ENCODE measurements at regions not wholly inside any gene's neighbourhood (a gene's known extent, or its start where the extent isn't known, plus 50 kb on each side); places are given as distances from the start of the nearest gene placed in this dataset.

GRCh38 chr5:51908215-51908614 lies 525.0 kb downstream of the ISL1 start:
- DNase-seq (ENCODE audit: low read depth in 2 of 2), result no peak

DNA sequence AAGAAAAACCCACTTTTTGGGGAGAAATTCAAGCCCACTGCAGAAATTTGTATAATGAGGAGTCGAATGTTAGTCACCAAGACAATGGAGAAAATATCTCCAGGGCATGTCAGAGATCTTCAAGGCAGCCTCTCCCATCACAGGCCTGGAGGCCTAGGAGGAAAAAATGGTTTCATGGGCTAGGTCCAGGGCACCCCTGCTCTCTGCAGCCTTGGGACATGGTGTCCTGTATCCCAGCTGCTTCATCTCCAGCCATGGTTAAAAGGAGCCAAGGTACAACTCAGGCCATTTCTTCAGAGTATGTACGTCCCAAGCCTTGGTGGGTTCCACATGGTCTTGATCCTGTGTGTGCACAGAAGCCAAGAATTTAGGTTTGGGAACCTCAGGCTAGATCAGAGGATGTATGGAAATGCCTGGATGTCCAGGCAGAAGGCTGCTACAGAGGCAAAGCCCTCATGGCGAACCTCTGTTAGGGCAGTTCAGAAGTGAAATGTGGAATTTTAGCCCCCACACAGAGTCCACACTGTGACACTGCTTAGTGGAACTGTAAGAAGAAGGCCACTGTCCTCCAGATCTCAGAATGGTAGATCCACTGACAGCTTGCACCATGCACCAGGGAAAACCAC lies 561.4 kb downstream of the ISL1 start:
- no peak for DNase-seq (ENCODE audit: low read depth in 2 of 2)

- no peak for DNase-seq (ENCODE audit: low read depth in 2 of 2)
These were observed 575.2 kb downstream of the ISL1 start for GRCh38 chr5:51958473-51958872.

DNA sequence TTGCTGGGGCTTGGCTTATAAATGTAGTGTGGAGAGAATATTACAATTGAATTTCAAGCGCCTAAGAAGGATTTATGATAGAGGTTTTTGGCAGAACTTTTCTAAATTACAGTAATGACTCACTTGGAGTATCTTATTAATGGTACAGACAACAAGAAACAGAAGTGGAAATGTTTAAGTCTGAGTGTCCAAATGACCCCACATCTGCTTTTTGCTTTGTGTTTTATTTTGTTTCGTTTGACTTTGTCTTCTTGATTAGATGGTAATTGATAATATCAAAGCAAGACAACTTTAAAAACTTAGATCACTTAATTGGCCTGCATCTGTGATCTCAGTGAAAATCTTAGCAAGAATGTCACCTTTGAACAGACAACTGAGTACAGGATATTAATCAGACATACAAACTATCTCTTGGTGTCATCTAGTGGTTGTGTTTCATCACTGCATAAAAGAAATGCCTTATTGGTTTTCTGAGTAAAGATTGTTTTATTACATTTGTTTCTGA lies 577.4 kb downstream of the ISL1 start:
- DNase-seq (ENCODE audit: low read depth in 2 of 2), result peak in 1 of 2 donors; percentile 20

- DNase-seq (ENCODE audit: low read depth in 2 of 2), result no peak
These were observed 577.9 kb downstream of the ISL1 start for GRCh38 chr5:51961154-51961562.

- no peak for DNase-seq (ENCODE audit: low read depth in 2 of 2)
These were observed 585.5 kb downstream of the ISL1 start for GRCh38 chr5:51968756-51969155.

- no peak for DNase-seq (ENCODE audit: low read depth in 2 of 2)
These were observed 591.6 kb downstream of the ISL1 start for GRCh38 chr5:51974834-51975233.

DNA sequence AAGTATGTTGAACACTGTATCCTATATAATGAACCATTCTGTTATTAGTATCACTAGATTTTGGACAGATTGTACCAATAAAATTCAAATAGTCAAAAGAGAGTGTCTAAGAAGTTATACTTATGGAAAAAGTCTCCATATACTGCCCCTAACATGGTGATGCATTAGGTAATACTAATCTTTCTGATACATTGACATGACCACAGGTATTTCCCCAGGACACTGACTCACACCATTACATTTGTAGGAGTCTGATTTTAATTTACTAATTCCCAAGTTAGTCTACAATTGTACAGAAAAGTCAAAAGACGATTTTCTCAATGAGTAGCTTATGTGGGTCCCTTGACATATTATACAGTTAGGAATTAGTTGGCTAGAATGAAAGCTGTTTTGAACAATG lies 593.8 kb downstream of the ISL1 start:
- no peak for DNase-seq (ENCODE audit: low read depth in 2 of 2)

DNA sequence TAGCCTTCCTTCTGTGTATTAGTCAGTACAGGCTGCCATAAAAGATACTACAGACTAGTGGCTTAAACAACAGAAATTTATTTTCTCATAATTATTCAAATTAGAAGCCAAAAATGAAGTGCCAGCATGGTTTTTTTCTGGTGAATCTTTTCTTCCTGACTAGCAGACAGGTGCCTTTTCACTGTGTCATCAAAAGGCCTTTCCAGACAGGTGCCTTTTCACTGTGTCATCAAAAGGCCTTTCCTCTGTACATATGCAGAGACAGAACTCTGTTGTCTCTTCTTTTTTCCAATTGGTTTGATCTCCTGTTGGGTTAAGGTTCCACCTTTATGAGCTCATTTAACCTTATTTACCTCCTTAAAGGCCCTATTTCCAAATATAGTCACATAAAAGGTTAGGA lies 599.9 kb downstream of the ISL1 start:
- no peak for DNase-seq (ENCODE audit: low read depth in 2 of 2)

DNA sequence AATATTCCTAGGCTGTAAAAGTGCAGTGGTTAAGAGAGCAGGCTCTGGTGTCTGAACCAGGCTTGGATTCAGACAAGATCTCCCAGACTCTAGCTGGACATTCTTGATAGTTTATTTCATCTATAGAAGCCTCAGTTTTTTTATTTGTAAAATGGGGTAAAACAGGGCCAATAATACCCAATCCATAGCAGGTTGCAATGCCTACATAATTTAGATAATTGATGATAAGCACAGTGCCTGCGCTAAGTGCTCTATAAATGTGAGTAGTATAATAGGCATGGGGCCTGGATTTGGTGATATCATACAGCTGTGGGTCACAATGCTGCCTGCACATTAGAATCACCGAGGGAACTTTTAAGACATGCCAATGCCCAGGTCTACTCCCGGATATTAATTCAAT lies 603.5 kb downstream of the ISL1 start:
- DNase-seq (ENCODE audit: low read depth in 2 of 2), result no peak

DNA sequence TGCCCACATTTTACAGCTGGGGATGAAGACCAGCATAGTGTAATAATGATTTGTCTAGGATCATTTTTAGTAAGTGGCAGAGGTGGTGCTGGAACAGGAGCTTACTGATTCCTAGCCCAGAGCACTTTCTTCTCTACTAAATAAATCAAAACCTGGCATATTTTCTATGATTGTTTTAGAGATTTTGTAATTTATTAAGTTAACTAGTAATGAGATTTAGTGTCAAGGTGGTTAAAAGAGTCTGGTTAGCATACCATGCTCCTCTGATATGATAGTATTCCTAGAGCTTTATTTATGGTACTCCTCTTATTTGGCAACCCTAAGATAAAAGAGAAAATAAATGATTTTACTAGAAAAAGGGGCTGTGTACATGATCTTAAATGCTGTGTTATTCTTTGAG lies 604.0 kb downstream of the ISL1 start:
- no peak for DNase-seq (ENCODE audit: low read depth in 2 of 2)

GRCh38 chr5:51987669-51988209 lies 604.5 kb downstream of the ISL1 start:
- no peak for DNase-seq (ENCODE audit: low read depth in 2 of 2)

DNA sequence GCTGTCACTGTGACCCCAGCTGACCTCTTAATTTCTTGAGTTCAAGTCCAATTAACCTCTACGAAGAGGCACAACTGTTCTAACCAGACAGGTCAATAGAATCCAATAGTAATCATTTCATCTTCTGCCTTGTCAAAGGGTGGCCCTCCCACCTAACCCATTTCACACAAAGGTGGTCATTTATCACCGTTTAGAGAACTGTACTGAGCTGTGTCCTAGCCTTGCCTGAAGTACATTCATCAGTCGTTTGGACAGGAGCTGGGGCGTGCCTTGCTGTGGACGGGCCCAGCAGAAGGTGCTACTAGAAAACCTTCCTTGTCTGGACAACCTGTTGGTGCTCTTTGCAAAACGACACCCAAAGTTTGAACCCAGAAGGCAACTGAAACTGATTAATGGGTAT lies 605.4 kb downstream of the ISL1 start:
- no peak for DNase-seq (ENCODE audit: low read depth in 2 of 2)

DNA sequence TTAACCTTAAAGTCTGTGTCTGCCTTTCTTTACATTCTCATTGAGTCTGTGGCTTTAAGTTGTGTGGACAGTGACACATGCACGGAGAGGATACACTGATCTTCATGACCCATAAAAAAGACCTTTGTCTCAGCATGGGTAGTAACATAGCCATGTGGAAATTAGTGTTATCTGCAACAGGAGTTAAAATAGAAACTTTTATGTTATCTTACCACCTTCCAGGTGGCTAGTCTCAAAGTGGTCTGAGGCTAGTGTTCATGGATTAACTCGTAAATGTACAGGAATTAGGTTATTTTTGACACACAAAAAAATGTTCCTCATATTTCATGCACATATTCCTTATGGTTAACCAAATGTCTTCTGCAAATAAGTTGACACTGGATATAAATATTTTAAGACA lies 607.0 kb downstream of the ISL1 start:
- no peak for DNase-seq (ENCODE audit: low read depth in 2 of 2)

- no peak for DNase-seq (ENCODE audit: low read depth in 2 of 2)
These were observed 607.5 kb downstream of the ISL1 start for GRCh38 chr5:51990661-51991180.

GRCh38 chr5:51991940-51992339 lies 608.7 kb downstream of the ISL1 start:
- no peak for DNase-seq (ENCODE audit: low read depth in 2 of 2)

DNA sequence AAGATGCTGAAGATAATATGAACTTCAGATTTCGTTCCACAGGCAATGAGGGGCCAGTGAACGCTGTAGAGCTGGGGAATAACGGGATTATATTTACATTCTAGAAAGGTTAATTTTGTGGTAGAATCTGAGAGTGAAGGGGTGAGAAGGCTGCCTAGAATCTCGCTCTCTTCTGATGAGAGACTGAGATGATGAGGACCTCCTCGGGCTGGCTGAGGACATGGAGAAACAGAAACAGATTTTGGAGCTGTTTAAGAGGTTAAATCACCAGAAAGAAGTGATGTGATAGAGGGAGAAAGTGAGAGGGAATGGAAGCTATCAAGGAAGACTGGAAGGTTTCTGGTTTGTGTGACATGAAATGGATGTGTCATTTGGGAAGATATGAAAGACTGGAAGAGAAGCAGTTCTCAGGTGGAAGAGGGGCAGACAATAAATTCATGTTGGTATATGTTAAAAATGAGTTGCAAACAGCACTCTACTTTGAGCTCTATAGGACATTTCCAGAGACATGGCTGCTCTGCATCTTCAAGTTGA lies 612.6 kb downstream of the ISL1 start:
- no peak for DNase-seq (ENCODE audit: low read depth in 2 of 2)

- DNase-seq (ENCODE audit: low read depth in 2 of 2), result no peak
These were observed 613.2 kb downstream of the ISL1 start for GRCh38 chr5:51996356-51996861.

- no peak for DNase-seq (ENCODE audit: low read depth in 2 of 2)
These were observed 614.3 kb downstream of the ISL1 start for GRCh38 chr5:51997500-51997899.

- DNase-seq (ENCODE audit: low read depth in 2 of 2), result no peak
These were observed 614.7 kb downstream of the ISL1 start for GRCh38 chr5:51997949-51998348.

DNA sequence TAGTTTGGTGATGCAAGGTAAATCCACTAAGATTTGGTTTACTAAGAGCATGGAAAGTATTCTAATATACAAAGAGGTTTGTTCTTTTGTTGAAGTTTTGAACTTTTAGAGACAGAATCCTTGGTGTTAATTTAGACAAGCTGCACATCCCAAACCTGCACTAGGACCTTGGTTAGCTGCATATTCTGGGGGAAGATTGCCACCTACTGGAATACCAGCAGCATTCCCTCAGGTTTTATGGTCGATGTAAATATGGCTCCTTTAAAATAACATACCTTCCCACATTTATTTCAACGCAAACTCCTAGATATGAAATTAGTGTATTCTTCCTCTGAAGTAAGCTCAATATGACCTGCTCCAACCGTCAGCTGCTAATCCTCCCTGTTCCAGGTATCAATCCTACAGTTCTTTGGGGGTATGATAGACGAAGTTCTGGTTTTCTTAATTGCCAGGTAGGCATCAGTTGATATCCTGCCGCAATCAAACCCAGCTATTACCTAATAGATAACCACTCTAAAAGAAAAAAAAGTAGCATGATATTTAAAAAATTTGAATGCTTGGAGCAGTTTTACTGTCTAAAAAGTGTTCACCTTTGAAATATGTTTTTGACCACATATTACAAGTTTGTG lies 624.1 kb downstream of the ISL1 start:
- peak; percentile 41 to 63 for DNase-seq (ENCODE audit: low read depth in 2 of 2)

DNA sequence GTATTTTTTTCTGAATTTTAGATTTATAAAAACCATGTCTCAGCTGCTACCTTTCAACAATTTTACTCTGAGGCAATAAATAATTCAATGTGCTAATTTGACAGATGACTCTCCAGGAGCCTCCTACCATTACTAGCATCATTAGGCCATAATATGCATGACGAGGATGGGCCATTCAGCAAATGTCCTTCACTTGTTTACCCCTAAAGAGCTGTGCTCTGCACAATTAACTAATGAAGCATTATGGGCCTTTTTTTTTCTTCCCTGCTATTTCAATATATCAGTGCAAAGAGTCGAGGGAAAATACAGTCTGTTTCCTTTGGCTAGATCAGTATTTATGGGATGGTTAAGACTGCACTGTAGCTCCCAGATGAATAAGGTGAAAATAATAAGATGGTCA lies 627.2 kb downstream of the ISL1 start:
- no peak for DNase-seq (ENCODE audit: low read depth in 2 of 2)

DNA sequence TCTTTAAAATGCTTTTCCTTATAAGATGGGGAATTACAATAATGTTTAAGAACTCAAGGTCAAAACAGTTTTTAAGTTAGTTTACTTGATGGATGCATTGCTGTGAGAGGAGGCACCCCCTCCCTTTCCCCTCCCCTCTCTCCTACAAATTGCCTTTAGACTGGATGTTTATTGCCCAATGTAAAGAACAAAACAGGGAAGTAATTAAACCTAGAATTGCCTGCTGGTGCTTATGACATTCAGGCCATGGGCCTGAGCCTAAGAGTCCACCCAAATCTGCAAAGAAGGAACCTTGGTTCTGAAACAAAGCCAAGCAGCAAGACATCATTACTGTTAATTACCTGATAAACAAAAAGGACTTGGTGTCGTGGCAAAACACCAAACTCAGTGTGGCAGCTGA lies 630.3 kb downstream of the ISL1 start:
- DNase-seq (ENCODE audit: low read depth in 2 of 2), result no peak
